HG03457 (cell line): ENCODE measurements at regions not wholly inside any gene's neighbourhood (a gene's known extent, or its start where the extent isn't known, plus 50 kb on each side); places are given as distances from the start of the nearest gene placed in this dataset.

ENCODE experiments used
- ATAC-seq: cut with Tn5 transposase; IDR thresholded peaks from one replicate; pipeline ENCODE4 v1.9.1; 2021; ENCODE audit warnings: moderate number of reproducible peaks; ENCODE audit not compliant: unreplicated experiment

GRCh38 chr2:176704282-176704858 is 435.1 kb downstream of the MTX2 start:
- ATAC-seq: no peak

- no peak for ATAC-seq
These were observed 440.1 kb downstream of the MTX2 start for GRCh38 chr2:176709149-176709951.

GRCh38 chr2:176709991-176710390 is 440.7 kb downstream of the MTX2 start:
- no peak for ATAC-seq

- ATAC-seq: no peak
These were observed 441.5 kb downstream of the MTX2 start for GRCh38 chr2:176710657-176711186.

GRCh38 chr2:176725873-176726645 is 456.8 kb downstream of the MTX2 start:
- no peak for ATAC-seq

- ATAC-seq: no peak
These were observed 458.5 kb downstream of the MTX2 start for GRCh38 chr2:176727696-176728095.

GRCh38 chr2:176729706-176730569 is 460.7 kb downstream of the MTX2 start:
- ATAC-seq: no peak

GRCh38 chr2:176732780-176733179 is 463.5 kb downstream of the MTX2 start:
- ATAC-seq: no peak

- no peak for ATAC-seq
These were observed 464.6 kb downstream of the MTX2 start for GRCh38 chr2:176733698-176734430.

GRCh38 chr2:176734868-176735267 is 465.6 kb downstream of the MTX2 start:
- no peak for ATAC-seq

GRCh38 chr2:176742271-176742670 is 470.3 kb upstream of the HNRNPA3 start:
- no peak for ATAC-seq

GRCh38 chr2:176743671-176744070 is 468.9 kb upstream of the HNRNPA3 start:
- ATAC-seq: no peak

GRCh38 chr2:176744146-176744545 is 468.4 kb upstream of the HNRNPA3 start:
- ATAC-seq: no peak

GRCh38 chr2:176745543-176746200 is 466.9 kb upstream of the HNRNPA3 start:
- no peak for ATAC-seq

GRCh38 chr2:176746411-176746810 is 466.2 kb upstream of the HNRNPA3 start:
- ATAC-seq: no peak

- ATAC-seq: no peak
These were observed 465.1 kb upstream of the HNRNPA3 start for GRCh38 chr2:176747506-176747905.

- ATAC-seq: no peak
These were observed 464.7 kb upstream of the HNRNPA3 start for GRCh38 chr2:176747928-176748327.

GRCh38 chr2:176748662-176749061 is 463.9 kb upstream of the HNRNPA3 start:
- no peak for ATAC-seq
